Smooth muscle cell (in vitro differentiated cells): ENCODE measurements at regions not wholly inside any gene's neighbourhood (a gene's known extent, or its start where the extent isn't known, plus 50 kb on each side); places are given as distances from the start of the nearest gene placed in this dataset.

Experiments used
- DNase-seq: peaks from one replicate; lab custom pipeline; 2025; ENCODE audit not compliant: unreplicated experiment; lab: John Stamatoyannopoulos, UW
- H2AFZ ChIP-seq: fragments of 200-600 bp; sonication (generic); 2 replicates; pipeline ENCODE4 v1.6.0; 2016; ENCODE audit warnings: antibody characterized with exemption, low read depth, mild to moderate bottlenecking
- H3F3A ChIP-seq: fragments of 200-600 bp; sonication (generic); 2 replicates; pipeline ENCODE4 v1.6.0; 2017; ENCODE audit warnings: antibody characterized with exemption, low read depth
- H3K27ac ChIP-seq: fragments of 200-600 bp; sonication (generic); 2 replicates; pipeline ENCODE4 v1.5.1; 2016; ENCODE audit warnings: low read depth, mild to moderate bottlenecking
- H3K27me3 ChIP-seq: fragments of 200-600 bp; sonication (generic); 2 replicates; pipeline ENCODE4 v1.6.1; 2016; ENCODE audit warnings: low read depth, mild to moderate bottlenecking
- H3K36me3 ChIP-seq: fragments of 200-600 bp; sonication (generic); 2 replicates; pipeline ENCODE4 v1.5.1; 2016; ENCODE audit warnings: low read depth
- H3K4me1 ChIP-seq: fragments of 200-600 bp; sonication (generic); 2 replicates; pipeline ENCODE4 v1.5.1; 2016; ENCODE audit warnings: low read depth
- H3K4me2 ChIP-seq: fragments of 200-600 bp; sonication (generic); 2 replicates; pipeline ENCODE4 v1.6.0; 2016; ENCODE audit warnings: mild to moderate bottlenecking
- H3K4me3 ChIP-seq: fragments of 200-600 bp; sonication (generic); 2 replicates; pipeline ENCODE4 v1.5.1; 2016; ENCODE audit warnings: mild to moderate bottlenecking
- H3K79me2 ChIP-seq: fragments of 200-600 bp; sonication (generic); 2 replicates; pipeline ENCODE4 v1.6.0; 2016; ENCODE audit warnings: low read depth, mild to moderate bottlenecking
- H3K9ac ChIP-seq: fragments of 200-600 bp; sonication (generic); 2 replicates; pipeline ENCODE4 v1.6.0; 2016; ENCODE audit warnings: low read depth
- H3K9me3 ChIP-seq: fragments of 200-600 bp; sonication (generic); replicated peaks from 2 replicates; pipeline ENCODE4 v1.5.1; 2016; ENCODE audit warnings: low read depth
- H4K20me1 ChIP-seq: fragments of 200-600 bp; sonication (generic); 2 replicates; pipeline ENCODE4 v1.6.0; 2016; ENCODE audit warnings: low read depth
- CTCF ChIP-seq: fragments of 200-600 bp; sonication (generic); IDR thresholded peaks from 2 replicates; pipeline ENCODE4 v1.5.1; 2017; ENCODE audit warnings: borderline replicate concordance, mild to moderate bottlenecking, antibody characterized with exemption; ENCODE audit not compliant: insufficient read depth, poor library complexity, severe bottlenecking
- WGBS: methylation state at CpG from one replicate; pipeline ENCODE4 v1.1.7; 2016; ENCODE audit warnings: low lambda C conversion rate; 5-methylcytosine and 5-hydroxymethylcytosine counted together

- no peaks in the 10 kb centered on the region for H3K9me3 ChIP-seq
- no peaks in the 10 kb centered on the region for H3K27me3 ChIP-seq
- no peaks in the 10 kb centered on the region for H3K4me1 ChIP-seq
- no peaks in the 10 kb centered on the region for H3K36me3 ChIP-seq
- H3K79me2 ChIP-seq = no peaks in the 10 kb centered on the region
- TF ChIP-seq CTCF = no peak
- no peaks in the 10 kb centered on the region for H4K20me1 ChIP-seq
- DNase-seq = no peak
- no peak overlapping the region for H3K4me3 ChIP-seq
- H3F3A ChIP-seq = no peaks in the 10 kb centered on the region
- 80% methylated on average over 2 of the region's 2 CpGs for WGBS
- no peak overlapping the region for H2AFZ ChIP-seq
- no peak overlapping the region for H3K27ac ChIP-seq
- peak overlapping the region; percentile 7 for H3K4me2 ChIP-seq
- no peak overlapping the region for H3K9ac ChIP-seq
Measured at GRCh38 chr6:74879976-74880375, 325.9 kb downstream of the COL12A1 start.

GRCh38 chr6:74879234-74879633 lies 326.6 kb downstream of the COL12A1 start:
- no peaks in the 10 kb centered on the region for H4K20me1 ChIP-seq
- H3K27ac ChIP-seq = no peak overlapping the region
- no peak overlapping the region for H2AFZ ChIP-seq
- H3K79me2 ChIP-seq = no peaks in the 10 kb centered on the region
- H3K9me3 ChIP-seq = no peaks in the 10 kb centered on the region
- no peaks in the 10 kb centered on the region for H3K36me3 ChIP-seq
- H3K9ac ChIP-seq = no peak overlapping the region
- H3K4me3 ChIP-seq = no peak overlapping the region
- WGBS = 30% methylated on average over 4 of the region's 4 CpGs
- no peak for TF ChIP-seq CTCF
- H3K4me1 ChIP-seq = no peaks in the 10 kb centered on the region
- no peaks in the 10 kb centered on the region for H3K27me3 ChIP-seq
- no peak for DNase-seq
- no peaks in the 10 kb centered on the region for H3F3A ChIP-seq
- H3K4me2 ChIP-seq = peak overlapping the region; percentile 7

- Histone ChIP-seq H3F3A (no peaks in the 10 kb centered on the region), H3K4me2 (no peak overlapping the region), H3K27me3 (no peaks in the 10 kb centered on the region), H3K27ac (no peak overlapping the region), H3K79me2 (no peaks in the 10 kb centered on the region), H3K4me1 (no peaks in the 10 kb centered on the region), H3K9ac (no peak overlapping the region), H2AFZ (no peak overlapping the region), H3K4me3 (no peak overlapping the region), H3K36me3 (no peaks in the 10 kb centered on the region), H3K9me3 (no peaks in the 10 kb centered on the region), H4K20me1 (no peaks in the 10 kb centered on the region)
- TF ChIP-seq CTCF = no peak
- no peak for DNase-seq
- WGBS = 95% methylated on average over 2 of the region's 2 CpGs
Measured at GRCh38 chr6:74875193-74875592, 330.7 kb downstream of the COL12A1 start.

GRCh38 chr6:74872754-74873476 lies 332.9 kb downstream of the COL12A1 start:
- Histone ChIP-seq H3K9me3 (no peaks in the 10 kb centered on the region), H2AFZ (peak overlapping the region; percentile 64), H3K4me3 (no peak overlapping the region), H3K36me3 (no peaks in the 10 kb centered on the region), H3K27me3 (no peaks in the 10 kb centered on the region), H3K4me2 (no peak overlapping the region), H3K27ac (no peak overlapping the region), H3K9ac (no peak overlapping the region), H3K4me1 (no peaks in the 10 kb centered on the region), H4K20me1 (no peaks in the 10 kb centered on the region), H3F3A (no peaks in the 10 kb centered on the region), H3K79me2 (no peaks in the 10 kb centered on the region)
- no peak for DNase-seq
- no peak for TF ChIP-seq CTCF
